Liver (tissue), 8 donors: ENCODE measurements at regions not wholly inside any gene's neighbourhood (a gene's known extent, or its start where the extent isn't known, plus 50 kb on each side); places are given as distances from the start of the nearest gene placed in this dataset.

Experiments used
- DNase-seq: peaks from one replicate; pipeline ENCODE4 v3.0.0-alpha.2; 2017; ENCODE audit warnings: low spot score
- H3K27ac ChIP-seq, 2 donors: one replicate each; pipeline ENCODE4 v1.7.0; 2013; ENCODE audit warnings: inconsistent platforms in 2 of 2, low read length in 2 of 2, control low read depth in 1 of 2, low read depth in 1 of 2, mild to moderate bottlenecking in 1 of 2
- H3K27me3 ChIP-seq, 4 donors: one replicate each; pipeline versions ENCODE4 v1.6.1 to v1.7.0; 2013; ENCODE audit warnings: low read length in 3 of 4, inconsistent platforms in 1 of 4, mild to moderate bottlenecking in 1 of 4, moderate library complexity in 1 of 4; ENCODE audit not compliant: control insufficient read depth in 4 of 4, insufficient read depth in 4 of 4
- H3K36me3 ChIP-seq, 4 donors: one replicate each; pipeline versions ENCODE4 v1.6.1 to v1.7.0; 2013; ENCODE audit warnings: low read length in 3 of 4, mild to moderate bottlenecking in 3 of 4, low read depth in 1 of 4, moderate library complexity in 1 of 4; ENCODE audit not compliant: control insufficient read depth in 4 of 4, insufficient read depth in 3 of 4
- H3K4me1 ChIP-seq, 4 donors: one replicate each; pipeline versions ENCODE4 v1.6.1 to v1.7.0; 2013; ENCODE audit warnings: low read length in 3 of 4, mild to moderate bottlenecking in 3 of 4, moderate library complexity in 1 of 4; ENCODE audit not compliant: control insufficient read depth in 4 of 4, insufficient read depth in 4 of 4
- H3K4me3 ChIP-seq, 3 donors: one replicate each; pipeline versions ENCODE4 v1.6.1 to v1.7.0; 2013; ENCODE audit warnings: low read length in 3 of 3, control low read depth in 1 of 3, low read depth in 1 of 3, mild to moderate bottlenecking in 1 of 3
- H3K9ac ChIP-seq, 2 donors: one replicate each; pipeline ENCODE4 v1.7.0; 2013; ENCODE audit warnings: low read length in 2 of 2, mild to moderate bottlenecking in 2 of 2, moderate library complexity in 2 of 2, control low read depth in 1 of 2, low read depth in 1 of 2
- H3K9me3 ChIP-seq, 4 donors: one replicate each; pipeline versions ENCODE4 v1.6.1 to v1.7.0; 2013; ENCODE audit warnings: low read length in 3 of 4; ENCODE audit not compliant: control insufficient read depth in 4 of 4
- ATF3 ChIP-seq: IDR thresholded peaks from 2 replicates; pipeline ENCODE4 v1.6.1; 2016; ENCODE audit warnings: antibody characterized with exemption
- CTCF ChIP-seq: fragments of 150-350 bp; IDR thresholded peaks from 2 replicates; pipeline ENCODE4 v1.5.1; 2017; ENCODE audit warnings: improper control_type of control experiment, low read depth, low read length; ENCODE audit not compliant: missing input control
- EGR1 ChIP-seq, 2 donors: IDR thresholded peaks; 2 replicates each; pipeline ENCODE4 v1.6.1; 2016 to 2018; ENCODE audit warnings: antibody characterized with exemption in 2 of 2, low read depth in 2 of 2
- FOXA1 ChIP-seq: IDR thresholded peaks from 2 replicates; pipeline ENCODE4 v1.6.1; 2016; ENCODE audit warnings: antibody characterized with exemption
- FOXA2 ChIP-seq: IDR thresholded peaks from 2 replicates; pipeline ENCODE4 v1.6.1; 2016; ENCODE audit warnings: antibody characterized with exemption
- GABPA ChIP-seq, 2 donors: IDR thresholded peaks in 1 of 2; conservative IDR thresholded peaks in 1 of 2; 2 replicates each; pipeline ENCODE4 v1.6.1; 2016; ENCODE audit warnings: antibody characterized with exemption in 2 of 2, mild to moderate bottlenecking in 1 of 2, moderate library complexity in 1 of 2
- HNF4A ChIP-seq, 2 donors: conservative IDR thresholded peaks; 2 replicates each; pipeline ENCODE4 v1.6.1; 2016; ENCODE audit warnings: antibody characterized with exemption in 2 of 2, mild to moderate bottlenecking in 2 of 2
- HNF4G ChIP-seq: IDR thresholded peaks from 2 replicates; pipeline ENCODE4 v1.6.1; 2016; ENCODE audit warnings: antibody characterized with exemption
- JUND ChIP-seq, 2 donors: IDR thresholded peaks; 2 replicates each; pipeline ENCODE4 v1.6.1; 2016; ENCODE audit warnings: antibody characterized with exemption in 2 of 2
- NR2F2 ChIP-seq: IDR thresholded peaks from 2 replicates; pipeline ENCODE4 v1.6.1; 2016; ENCODE audit warnings: antibody characterized with exemption
- REST ChIP-seq: IDR thresholded peaks from 2 replicates; pipeline ENCODE4 v1.6.1; 2016; ENCODE audit warnings: antibody characterized with exemption, mild to moderate bottlenecking
- RXRA ChIP-seq, 2 donors: IDR thresholded peaks; 2 replicates each; pipeline ENCODE4 v1.6.1; 2017 to 2018; ENCODE audit warnings: antibody characterized with exemption in 2 of 2, mild to moderate bottlenecking in 1 of 2
- SP1 ChIP-seq: IDR thresholded peaks from 2 replicates; pipeline ENCODE4 v1.6.1; 2018; ENCODE audit warnings: antibody characterized with exemption, mild to moderate bottlenecking
- TAF1 ChIP-seq: conservative IDR thresholded peaks from 2 replicates; pipeline ENCODE4 v1.6.1; 2016; ENCODE audit warnings: antibody characterized with exemption, mild to moderate bottlenecking
- ZBTB33 ChIP-seq: IDR thresholded peaks from 2 replicates; pipeline ENCODE4 v1.6.1; 2016; ENCODE audit warnings: antibody characterized with exemption
- WGBS: extraction: QIAGEN DNeasy Blood & Tissue Kit; methylation state at CpG from one replicate; pipeline ENCODE4 v1.1.7; 2013; 5-methylcytosine and 5-hydroxymethylcytosine counted together
- donor health status: healthy.
- donor health status: healthy.
- donor health status: healthy.
- donor health status: healthy.
- donor health status: healthy.

- Histone ChIP-seq H3K4me3 (no peak overlapping the region), H3K27me3 (peaks cover 0 to 2% (median under 1%) of the 10 kb centered on the region in 4 donors), H3K27ac (no peak overlapping the region), H3K4me1 (no peaks in the 10 kb centered on the region), H3K9me3 (no peaks in the 10 kb centered on the region), H3K9ac (no peak overlapping the region), H3K36me3 (no peaks in the 10 kb centered on the region)
- TF ChIP-seq JUND (IDR thresholded peaks at IDR 0.05), result no peak
- TF ChIP-seq HNF4A (conservative IDR thresholded peaks at IDR 0.05), result no peak
- no peak for TF ChIP-seq ATF3
- no peak for TF ChIP-seq SP1
- TF ChIP-seq REST, result no peak
- TF ChIP-seq ZBTB33, result no peak
- no peak for TF ChIP-seq TAF1
- TF ChIP-seq GABPA (IDR thresholded peaks at IDR 0.05 in 1 of 2, conservative IDR thresholded peaks at IDR 0.05 in 1 of 2), result no peak
- no peak for TF ChIP-seq EGR1 (IDR thresholded peaks at IDR 0.05; ENCODE audit: low read depth in 2 of 2)
- TF ChIP-seq FOXA2, result no peak
- TF ChIP-seq CTCF, result no peak
- TF ChIP-seq RXRA (IDR thresholded peaks at IDR 0.05), result no peak
- no peak for TF ChIP-seq FOXA1
- no peak for TF ChIP-seq NR2F2
- TF ChIP-seq HNF4G, result no peak
- no peak for DNase-seq
- WGBS, result 90% methylated on average over 2 of the region's 2 CpGs
These were observed 211.7 kb downstream of the ANKRD60 start for GRCh38 chr20:58016779-58017178.

GRCh38 chr20:58014628-58015315, 213.7 kb downstream of the ANKRD60 start:
- no peak for DNase-seq
- no peak overlapping the region for H3K9ac ChIP-seq
- H3K36me3 ChIP-seq, result no peaks in the 10 kb centered on the region
- TF ChIP-seq HNF4G (no peak), EGR1 (IDR thresholded peaks at IDR 0.05; ENCODE audit: low read depth in 2 of 2) (no peak), CTCF (no peak), ATF3 (no peak), TAF1 (no peak), HNF4A (conservative IDR thresholded peaks at IDR 0.05) (no peak), FOXA1 (no peak), NR2F2 (no peak), ZBTB33 (no peak)
- H3K4me3 ChIP-seq, result no peak overlapping the region
- H3K4me1 ChIP-seq, result no peaks in the 10 kb centered on the region
- WGBS, result 63% methylated on average over 5 of the region's 5 CpGs
- peaks cover 0 to 2% (median under 1%) of the 10 kb centered on the region in 4 donors for H3K27me3 ChIP-seq
- H3K9me3 ChIP-seq, result no peaks in the 10 kb centered on the region
- no peak overlapping the region for H3K27ac ChIP-seq
